Activated T-cell treated with anti-CD3 and anti-CD28 coated beads, Interleukin-2, amount 50 U/mL, for 24 hours (primary cell): ENCODE measurements at regions not wholly inside any gene's neighbourhood (a gene's known extent, or its start where the extent isn't known, plus 50 kb on each side); places are given as distances from the start of the nearest gene placed in this dataset.

ENCODE experiments used
- DNase-seq: peaks from one replicate; pipeline ENCODE4 v3.0.0-alpha.2; 2020
- H3K27ac Mint-ChIP-seq: 2 replicates; pipeline ENCODE4 v1.8.0; 2020; ENCODE audit warnings: mild to moderate bottlenecking, mixed read lengths
- H3K27me3 Mint-ChIP-seq: 2 replicates; pipeline ENCODE4 v1.8.0; 2020; ENCODE audit warnings: mixed read lengths
- H3K36me3 Mint-ChIP-seq: 2 replicates; pipeline ENCODE4 v1.8.0; 2020; ENCODE audit warnings: low read depth, mixed read lengths
- H3K4me1 Mint-ChIP-seq: 2 replicates; pipeline ENCODE4 v1.8.0; 2020; ENCODE audit warnings: low read depth, mixed read lengths
- H3K4me3 Mint-ChIP-seq: 2 replicates; pipeline ENCODE4 v1.8.0; 2020; ENCODE audit warnings: mild to moderate bottlenecking, moderate library complexity, mixed read lengths
- H3K9me3 Mint-ChIP-seq: 2 replicates; pipeline ENCODE4 v1.8.0; 2020; ENCODE audit warnings: mixed read lengths

- no peak overlapping the region for H3K4me3 Mint-ChIP-seq
- no peaks in the 10 kb centered on the region for H3K27me3 Mint-ChIP-seq
- H3K4me1 Mint-ChIP-seq: no peaks in the 10 kb centered on the region
- H3K27ac Mint-ChIP-seq: no peak overlapping the region
- no peaks in the 10 kb centered on the region for H3K9me3 Mint-ChIP-seq
- no peak for DNase-seq
- no peaks in the 10 kb centered on the region for H3K36me3 Mint-ChIP-seq
These were observed 83.8 kb upstream of the PMFBP1 start for GRCh38 chr16:72255786-72256185.

- H3K9me3 Mint-ChIP-seq: no peaks in the 10 kb centered on the region
- no peak overlapping the region for H3K4me3 Mint-ChIP-seq
- DNase-seq: no peak
- no peaks in the 10 kb centered on the region for H3K36me3 Mint-ChIP-seq
- peaks cover 4% of the 10 kb centered on the region for H3K4me1 Mint-ChIP-seq
- no peaks in the 10 kb centered on the region for H3K27me3 Mint-ChIP-seq
- H3K27ac Mint-ChIP-seq: no peak overlapping the region
These were observed 75.9 kb upstream of the PMFBP1 start for GRCh38 chr16:72247821-72248253.

GRCh38 chr16:72246423-72246822 lies 74.5 kb upstream of the PMFBP1 start:
- no peaks in the 10 kb centered on the region for H3K36me3 Mint-ChIP-seq
- H3K9me3 Mint-ChIP-seq: no peaks in the 10 kb centered on the region
- H3K27me3 Mint-ChIP-seq: no peaks in the 10 kb centered on the region
- peaks cover 4% of the 10 kb centered on the region for H3K4me1 Mint-ChIP-seq
- H3K27ac Mint-ChIP-seq: no peak overlapping the region
- no peak for DNase-seq
- no peak overlapping the region for H3K4me3 Mint-ChIP-seq

GRCh38 chr16:72244853-72245252 lies 72.9 kb upstream of the PMFBP1 start:
- DNase-seq: no peak
- H3K27me3 Mint-ChIP-seq: no peaks in the 10 kb centered on the region
- no peak overlapping the region for H3K4me3 Mint-ChIP-seq
- H3K36me3 Mint-ChIP-seq: no peaks in the 10 kb centered on the region
- peaks cover 4% of the 10 kb centered on the region for H3K4me1 Mint-ChIP-seq
- H3K9me3 Mint-ChIP-seq: no peaks in the 10 kb centered on the region
- H3K27ac Mint-ChIP-seq: no peak overlapping the region

- Mint-ChIP-seq H3K4me1 (peaks cover 4% of the 10 kb centered on the region), H3K4me3 (no peak overlapping the region), H3K36me3 (no peaks in the 10 kb centered on the region), H3K27me3 (no peaks in the 10 kb centered on the region), H3K9me3 (no peaks in the 10 kb centered on the region), H3K27ac (no peak overlapping the region)
- DNase-seq: no peak
These were observed 71.7 kb upstream of the PMFBP1 start for GRCh38 chr16:72243621-72244020.

- no peak for DNase-seq
- peaks cover 4% of the 10 kb centered on the region for H3K4me1 Mint-ChIP-seq
- no peaks in the 10 kb centered on the region for H3K36me3 Mint-ChIP-seq
- no peak overlapping the region for H3K27ac Mint-ChIP-seq
- no peak overlapping the region for H3K4me3 Mint-ChIP-seq
- H3K9me3 Mint-ChIP-seq: no peaks in the 10 kb centered on the region
- H3K27me3 Mint-ChIP-seq: no peaks in the 10 kb centered on the region
These were observed 70.8 kb upstream of the PMFBP1 start for GRCh38 chr16:72242757-72243156.

GRCh38 chr16:72241930-72242329 lies 70.0 kb upstream of the PMFBP1 start:
- DNase-seq: no peak

GRCh38 chr16:72241008-72241407 lies 69.1 kb upstream of the PMFBP1 start:
- Mint-ChIP-seq H3K4me1 (no peaks in the 10 kb centered on the region), H3K36me3 (no peaks in the 10 kb centered on the region), H3K27ac (no peak overlapping the region), H3K27me3 (no peaks in the 10 kb centered on the region), H3K9me3 (no peaks in the 10 kb centered on the region), H3K4me3 (no peak overlapping the region)
- DNase-seq: no peak

More at GRCh38 chr16:72241930-72242329, 70.0 kb upstream of the PMFBP1 start:
- Mint-ChIP-seq H3K9me3 (no peaks in the 10 kb centered on the region), H3K36me3 (no peaks in the 10 kb centered on the region), H3K27me3 (no peaks in the 10 kb centered on the region), H3K4me1 (peaks cover 4% of the 10 kb centered on the region), H3K4me3 (no peak overlapping the region), H3K27ac (no peak overlapping the region)

- H3K36me3 Mint-ChIP-seq: no peaks in the 10 kb centered on the region
- H3K27me3 Mint-ChIP-seq: no peaks in the 10 kb centered on the region
- no peaks in the 10 kb centered on the region for H3K4me1 Mint-ChIP-seq
- H3K27ac Mint-ChIP-seq: no peak overlapping the region
- no peak overlapping the region for H3K4me3 Mint-ChIP-seq
- H3K9me3 Mint-ChIP-seq: no peaks in the 10 kb centered on the region
- DNase-seq: no peak
These were observed 68.5 kb upstream of the PMFBP1 start for GRCh38 chr16:72240466-72240865.

- Mint-ChIP-seq H3K9me3 (no peaks in the 10 kb centered on the region), H3K36me3 (no peaks in the 10 kb centered on the region), H3K4me1 (no peaks in the 10 kb centered on the region), H3K27ac (no peak overlapping the region), H3K27me3 (no peaks in the 10 kb centered on the region), H3K4me3 (no peak overlapping the region)
- no peak for DNase-seq
These were observed 64.9 kb upstream of the PMFBP1 start for GRCh38 chr16:72236866-72237265.

GRCh38 chr16:72234387-72234786 lies 62.4 kb upstream of the PMFBP1 start:
- DNase-seq: no peak
- Mint-ChIP-seq H3K27ac (no peak overlapping the region), H3K4me3 (no peak overlapping the region), H3K4me1 (no peaks in the 10 kb centered on the region), H3K36me3 (no peaks in the 10 kb centered on the region), H3K27me3 (peaks cover 3% of the 10 kb centered on the region), H3K9me3 (no peaks in the 10 kb centered on the region)

GRCh38 chr16:72228014-72228413 lies 56.1 kb upstream of the PMFBP1 start:
- Mint-ChIP-seq H3K27ac (no peak overlapping the region), H3K4me3 (no peak overlapping the region), H3K9me3 (no peaks in the 10 kb centered on the region), H3K27me3 (peaks cover 6% of the 10 kb centered on the region), H3K36me3 (no peaks in the 10 kb centered on the region), H3K4me1 (no peaks in the 10 kb centered on the region)
- DNase-seq: no peak

- H3K27ac Mint-ChIP-seq: no peak overlapping the region
- no peak overlapping the region for H3K4me3 Mint-ChIP-seq
- no peaks in the 10 kb centered on the region for H3K36me3 Mint-ChIP-seq
- no peaks in the 10 kb centered on the region for H3K9me3 Mint-ChIP-seq
- no peak for DNase-seq
- H3K4me1 Mint-ChIP-seq: no peaks in the 10 kb centered on the region
- H3K27me3 Mint-ChIP-seq: peaks cover 6% of the 10 kb centered on the region
These were observed 54.2 kb upstream of the PMFBP1 start for GRCh38 chr16:72226136-72226535.

GRCh38 chr16:72224260-72224768 lies 52.4 kb upstream of the PMFBP1 start:
- Mint-ChIP-seq H3K36me3 (no peaks in the 10 kb centered on the region), H3K4me3 (no peak overlapping the region), H3K27ac (no peak overlapping the region), H3K27me3 (peaks cover 2% of the 10 kb centered on the region), H3K9me3 (no peaks in the 10 kb centered on the region), H3K4me1 (no peaks in the 10 kb centered on the region)
- no peak for DNase-seq

GRCh38 chr16:72222503-72222902 lies 50.5 kb upstream of the PMFBP1 start:
- no peaks in the 10 kb centered on the region for H3K27me3 Mint-ChIP-seq
- H3K4me3 Mint-ChIP-seq: no peak overlapping the region

More at GRCh38 chr16:72222503-72222902, 50.5 kb upstream of the PMFBP1 start:
- Mint-ChIP-seq H3K27ac (no peak overlapping the region), H3K4me1 (no peaks in the 10 kb centered on the region), H3K9me3 (no peaks in the 10 kb centered on the region), H3K36me3 (no peaks in the 10 kb centered on the region)
- DNase-seq: no peak
